Smooth muscle cell of the brain vasculature (primary cell): ENCODE measurements at regions not wholly inside any gene's neighbourhood (a gene's known extent, or its start where the extent isn't known, plus 50 kb on each side); places are given as distances from the start of the nearest gene placed in this dataset.

Experiments
- DNase-seq: peaks from one replicate; pipeline ENCODE4 v3.0.0-alpha.2; 2012; ENCODE audit warnings: low read depth, low spot score

- DNase-seq, result no peak
These were observed 65.3 kb upstream of the SMC2 start for GRCh38 chr9:104028827-104029226.
